ENCODE measurements at regions not wholly inside any gene's neighbourhood (a gene's known extent, or its start where the extent isn't known, plus 50 kb on each side); places are given as distances from the start of the nearest gene placed in this dataset.
"Not testable (repeated sequence)": the region's sequence is repeated elsewhere in the genome, so short reads cannot be mapped to it uniquely, and the experiment has no call there.

DNA sequence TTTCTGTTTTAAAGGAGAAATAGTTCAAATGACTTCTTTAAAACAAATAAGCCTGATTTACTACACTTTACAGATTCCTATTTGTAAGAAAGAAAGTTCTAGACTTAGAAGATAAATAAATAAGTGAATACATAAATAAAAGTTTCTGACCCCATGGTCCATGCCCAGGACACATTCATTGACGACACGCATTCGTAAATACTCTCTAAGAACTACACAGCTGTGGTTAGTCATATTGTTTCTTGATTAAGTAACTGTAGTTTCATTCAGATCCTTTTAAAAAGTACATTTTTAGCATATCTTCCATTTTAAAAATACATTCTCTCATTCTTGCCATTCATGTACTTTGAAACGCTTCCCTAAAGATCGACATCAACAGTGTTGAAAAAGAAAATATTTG lies 497.4 kb downstream of the SETD4 start:
- H3K4me3 ChIP-seq (ENCODE audit: low read depth, low read length) = no peak overlapping the region
- TF ChIP-seq, protein P1, sequence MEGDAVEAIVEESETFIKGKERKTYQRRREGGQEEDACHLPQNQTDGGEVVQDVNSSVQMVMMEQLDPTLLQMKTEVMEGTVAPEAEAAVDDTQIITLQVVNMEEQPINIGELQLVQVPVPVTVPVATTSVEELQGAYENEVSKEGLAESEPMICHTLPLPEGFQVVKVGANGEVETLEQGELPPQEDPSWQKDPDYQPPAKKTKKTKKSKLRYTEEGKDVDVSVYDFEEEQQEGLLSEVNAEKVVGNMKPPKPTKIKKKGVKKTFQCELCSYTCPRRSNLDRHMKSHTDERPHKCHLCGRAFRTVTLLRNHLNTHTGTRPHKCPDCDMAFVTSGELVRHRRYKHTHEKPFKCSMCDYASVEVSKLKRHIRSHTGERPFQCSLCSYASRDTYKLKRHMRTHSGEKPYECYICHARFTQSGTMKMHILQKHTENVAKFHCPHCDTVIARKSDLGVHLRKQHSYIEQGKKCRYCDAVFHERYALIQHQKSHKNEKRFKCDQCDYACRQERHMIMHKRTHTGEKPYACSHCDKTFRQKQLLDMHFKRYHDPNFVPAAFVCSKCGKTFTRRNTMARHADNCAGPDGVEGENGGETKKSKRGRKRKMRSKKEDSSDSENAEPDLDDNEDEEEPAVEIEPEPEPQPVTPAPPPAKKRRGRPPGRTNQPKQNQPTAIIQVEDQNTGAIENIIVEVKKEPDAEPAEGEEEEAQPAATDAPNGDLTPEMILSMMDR (IDR thresholded peaks at IDR 0.05; ENCODE audit: low read depth, low read length) = no peak

DNA sequence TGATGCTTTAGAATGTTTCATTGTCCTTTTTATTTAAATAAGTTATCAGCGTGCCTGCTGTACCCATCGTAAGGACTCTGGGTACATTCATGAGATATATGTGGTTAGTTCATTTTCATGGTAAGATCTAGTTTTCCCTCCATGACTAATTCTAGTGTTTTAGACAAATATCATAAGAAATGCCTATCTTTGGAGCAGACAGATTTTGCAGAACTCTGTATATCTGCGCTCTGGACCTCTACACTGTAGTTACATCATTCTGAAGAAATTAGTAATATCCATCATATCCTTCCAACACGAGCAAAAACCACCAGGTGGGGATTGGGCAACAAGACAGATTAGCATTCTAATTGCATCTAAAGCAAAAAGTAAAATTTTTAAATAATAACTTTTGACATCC lies 499.2 kb downstream of the SETD4 start:
- TF ChIP-seq, protein P1 (IDR thresholded peaks at IDR 0.05; ENCODE audit: low read depth, low read length) = no peak
- H3K4me3 ChIP-seq (ENCODE audit: low read depth, low read length) = no peak overlapping the region

DNA sequence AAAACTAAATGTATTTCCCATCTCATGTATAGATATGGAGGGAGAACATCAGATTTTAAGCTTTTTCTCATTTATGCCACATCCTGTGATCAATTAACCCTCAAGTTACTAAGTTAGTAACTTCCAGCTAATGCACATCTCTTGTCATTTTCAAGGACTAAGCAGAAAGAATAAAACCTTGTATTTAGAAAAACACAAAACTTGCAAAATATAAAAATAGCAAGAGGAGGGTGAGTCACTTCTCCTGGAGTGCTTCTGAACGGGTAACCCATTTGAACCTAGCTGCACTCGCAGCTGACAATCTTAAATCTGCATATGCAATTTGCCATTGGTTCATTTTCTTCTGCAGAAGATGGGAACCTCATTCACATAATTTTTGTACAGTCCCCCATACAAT lies 500.5 kb downstream of the SETD4 start:
- TF ChIP-seq, protein P1 (IDR thresholded peaks at IDR 0.05; ENCODE audit: low read depth, low read length) = no peak
- no peak overlapping the region for H3K4me3 ChIP-seq (ENCODE audit: low read depth, low read length)

DNA sequence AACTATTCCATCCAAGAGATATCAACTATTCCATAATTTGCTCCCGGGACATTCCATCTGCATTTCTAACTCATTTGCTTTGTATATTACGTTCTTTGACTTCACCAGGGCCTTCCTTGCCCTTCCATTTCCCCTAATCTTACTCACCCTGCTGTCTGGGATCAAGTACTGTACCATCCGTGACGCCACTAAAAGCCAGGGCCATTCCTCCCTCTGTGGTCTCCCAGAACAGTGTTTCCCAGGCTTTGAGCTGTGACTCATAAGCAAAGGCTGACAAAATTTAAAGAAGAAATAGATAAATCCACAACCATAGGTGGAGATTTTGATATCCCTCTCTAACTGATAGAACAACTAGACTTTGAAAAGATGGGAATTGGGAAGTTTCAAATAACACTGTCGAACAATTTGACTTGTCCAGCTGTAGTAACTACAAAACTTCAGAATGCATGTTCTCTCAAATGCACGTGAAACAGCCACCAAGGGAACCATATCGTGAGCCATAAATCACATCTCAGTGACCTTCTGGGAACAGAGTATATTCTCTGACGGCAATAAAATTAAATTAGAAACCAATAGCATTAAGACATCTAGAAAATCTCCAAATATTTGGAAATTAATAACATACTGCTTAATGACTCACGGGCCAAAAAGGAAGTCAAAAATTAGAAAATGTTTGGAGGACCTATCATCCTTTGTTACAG lies 501.0 kb downstream of the SETD4 start:
- TF ChIP-seq, protein P1 (IDR thresholded peaks at IDR 0.05; ENCODE audit: low read depth, low read length) = no peak
- H3K4me3 ChIP-seq (ENCODE audit: low read depth, low read length) = no peak overlapping the region

DNA sequence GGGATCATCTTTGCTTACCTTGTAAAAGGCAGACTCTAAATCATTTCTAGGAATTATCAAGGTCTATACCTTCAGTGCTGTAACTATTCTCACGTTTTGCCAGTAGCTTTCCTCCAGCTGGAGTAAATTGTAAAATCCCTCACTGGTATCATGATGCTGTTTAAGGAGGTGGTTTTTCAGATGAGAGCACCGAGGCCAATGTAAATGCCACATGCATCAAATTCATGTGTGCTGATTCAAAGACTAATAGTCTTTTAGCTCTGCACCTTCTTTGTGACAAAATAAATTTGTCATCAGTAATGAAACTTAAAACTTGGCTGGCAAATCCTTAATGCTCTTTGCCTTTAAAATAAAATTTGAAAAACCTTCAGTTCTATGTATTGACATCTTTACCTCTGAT lies 503.8 kb downstream of the SETD4 start:
- no peak overlapping the region for H3K4me3 ChIP-seq (ENCODE audit: low read depth, low read length)
- TF ChIP-seq, protein P1 (IDR thresholded peaks at IDR 0.05; ENCODE audit: low read depth, low read length) = no peak

DNA sequence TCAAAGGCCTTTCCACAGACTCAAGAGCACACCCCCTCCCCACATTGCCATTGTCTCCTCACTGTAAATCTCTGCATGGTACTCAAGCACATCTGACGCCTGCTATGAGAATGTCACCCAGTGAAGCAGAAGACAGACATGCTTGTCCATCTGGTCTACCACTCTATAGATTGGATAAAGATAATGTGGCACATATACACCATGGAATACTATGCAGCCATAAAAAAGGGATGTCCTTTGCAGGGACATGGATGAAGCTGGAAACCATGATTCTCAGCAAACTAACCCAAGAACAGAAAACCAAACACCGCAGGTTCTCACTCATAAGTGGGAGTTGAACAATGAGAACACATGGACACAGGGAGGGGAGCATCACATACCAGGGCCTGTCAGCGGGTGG lies 503.4 kb upstream of the RUNX1 start:
- H3K4me3 ChIP-seq (ENCODE audit: low read depth, low read length) = not testable (repeated sequence)

DNA sequence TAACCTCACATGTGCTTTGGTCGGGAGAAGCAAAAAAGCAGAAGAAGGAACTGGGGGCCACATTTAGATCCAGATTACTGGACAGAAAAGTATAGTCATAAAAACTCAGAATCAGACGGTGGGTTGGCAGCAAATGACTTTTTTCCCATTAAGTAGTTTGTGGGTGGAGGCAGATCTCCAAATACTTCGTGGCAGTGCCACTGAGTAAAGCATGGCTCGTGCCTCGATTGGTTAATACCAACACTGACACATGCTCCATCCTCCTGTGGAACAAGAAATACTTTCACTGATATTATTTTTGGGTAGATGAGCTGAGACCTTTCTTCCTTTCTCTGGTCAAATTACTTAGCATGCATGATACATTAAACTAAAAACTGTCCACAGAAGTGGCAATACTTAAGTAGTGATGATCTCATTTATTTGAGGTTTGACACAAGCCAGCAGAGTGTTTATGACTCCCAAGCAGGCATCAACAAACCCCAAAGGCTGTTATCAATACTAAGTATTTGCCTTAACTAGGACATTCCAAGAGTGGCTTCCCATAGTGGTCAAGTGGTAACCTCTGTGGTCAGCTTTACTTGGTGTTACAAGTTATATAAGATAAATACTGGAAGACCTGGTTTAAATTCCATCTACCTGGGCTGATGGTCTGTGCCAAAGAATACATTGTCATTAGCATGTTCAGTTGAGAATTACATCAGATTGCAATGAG lies 500.0 kb upstream of the RUNX1 start:
- TF ChIP-seq, protein P1 (IDR thresholded peaks at IDR 0.05; ENCODE audit: low read depth, low read length) = no peak
- no peak overlapping the region for H3K4me3 ChIP-seq (ENCODE audit: low read depth, low read length)
